ENCODE measurements at regions not wholly inside any gene's neighbourhood (a gene's known extent, or its start where the extent isn't known, plus 50 kb on each side); places are given as distances from the start of the nearest gene placed in this dataset.

DNA sequence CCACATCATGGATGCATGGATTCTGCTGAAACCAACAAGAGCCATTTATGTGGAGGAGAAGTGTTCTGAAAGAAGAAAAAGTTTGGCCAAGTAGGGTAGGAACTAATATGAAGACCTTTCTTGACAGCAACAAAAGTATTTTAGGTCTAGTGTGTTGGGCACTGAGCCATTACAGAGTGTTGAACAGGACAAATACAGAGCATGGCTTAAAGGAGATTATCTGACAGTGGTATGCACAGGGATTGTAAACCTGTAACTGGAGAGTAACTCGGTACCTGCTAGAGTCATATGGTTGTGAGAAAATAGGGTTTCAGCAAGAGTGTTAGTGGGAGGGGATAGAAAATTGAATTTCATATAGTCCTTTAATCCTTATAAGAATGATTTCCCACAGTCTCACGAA is 513.2 kb upstream of the WWC1 start:
- no peak for DNase-seq (ENCODE audit: low read depth)
- no peak for TF ChIP-seq MAX (IDR thresholded peaks at IDR 0.05; ENCODE audit: low read depth, low read length)
- no peak for TF ChIP-seq MYC (IDR thresholded peaks at IDR 0.05; ENCODE audit: low read depth, low read length)
- no peak for TF ChIP-seq CTCF (IDR thresholded peaks at IDR 0.05; ENCODE audit: low read depth, low read length)
- no peak for TF ChIP-seq POLR2A (IDR thresholded peaks at IDR 0.05; ENCODE audit: extremely low read depth, insufficient read length)
- no peak overlapping the region for H3K4me3 ChIP-seq (ENCODE audit: low read depth, low read length)

- H3K4me3 ChIP-seq (ENCODE audit: low read depth, low read length) = no peak overlapping the region
- TF ChIP-seq MAX (IDR thresholded peaks at IDR 0.05; ENCODE audit: low read depth, low read length) (no peak), MYC (IDR thresholded peaks at IDR 0.05; ENCODE audit: low read depth, low read length) (no peak), POLR2A (IDR thresholded peaks at IDR 0.05; ENCODE audit: extremely low read depth, insufficient read length) (no peak), CTCF (IDR thresholded peaks at IDR 0.05; ENCODE audit: low read depth, low read length) (no peak)
- no peak for DNase-seq (ENCODE audit: low read depth)
Measured at GRCh38 chr5:167779644-167780043, 511.8 kb upstream of the WWC1 start.

DNA sequence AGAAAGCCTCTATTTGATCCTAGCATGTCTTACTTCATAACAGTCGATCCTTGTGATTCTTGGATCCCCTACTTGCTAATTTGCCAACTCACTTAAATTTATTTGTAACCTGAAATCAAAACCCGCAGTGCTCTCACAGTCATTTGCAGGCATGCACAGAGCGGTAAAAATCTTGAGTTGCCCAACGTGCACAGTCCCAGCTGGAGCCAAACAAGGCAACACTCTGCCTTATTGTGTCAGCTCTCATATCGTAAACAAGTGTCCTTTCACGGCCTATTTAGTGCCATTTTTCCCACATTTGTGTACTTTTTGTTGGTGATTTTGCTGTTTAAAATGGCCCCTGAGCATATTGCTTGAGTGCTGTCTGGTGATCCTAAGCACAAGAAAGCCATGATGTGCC is 511.3 kb upstream of the WWC1 start:
- H3K4me3 ChIP-seq (ENCODE audit: low read depth, low read length) = no peak overlapping the region
- TF ChIP-seq MYC (IDR thresholded peaks at IDR 0.05; ENCODE audit: low read depth, low read length) (no peak), CTCF (IDR thresholded peaks at IDR 0.05; ENCODE audit: low read depth, low read length) (no peak), MAX (IDR thresholded peaks at IDR 0.05; ENCODE audit: low read depth, low read length) (no peak), POLR2A (IDR thresholded peaks at IDR 0.05; ENCODE audit: extremely low read depth, insufficient read length) (no peak)
- no peak for DNase-seq (ENCODE audit: low read depth)

DNA sequence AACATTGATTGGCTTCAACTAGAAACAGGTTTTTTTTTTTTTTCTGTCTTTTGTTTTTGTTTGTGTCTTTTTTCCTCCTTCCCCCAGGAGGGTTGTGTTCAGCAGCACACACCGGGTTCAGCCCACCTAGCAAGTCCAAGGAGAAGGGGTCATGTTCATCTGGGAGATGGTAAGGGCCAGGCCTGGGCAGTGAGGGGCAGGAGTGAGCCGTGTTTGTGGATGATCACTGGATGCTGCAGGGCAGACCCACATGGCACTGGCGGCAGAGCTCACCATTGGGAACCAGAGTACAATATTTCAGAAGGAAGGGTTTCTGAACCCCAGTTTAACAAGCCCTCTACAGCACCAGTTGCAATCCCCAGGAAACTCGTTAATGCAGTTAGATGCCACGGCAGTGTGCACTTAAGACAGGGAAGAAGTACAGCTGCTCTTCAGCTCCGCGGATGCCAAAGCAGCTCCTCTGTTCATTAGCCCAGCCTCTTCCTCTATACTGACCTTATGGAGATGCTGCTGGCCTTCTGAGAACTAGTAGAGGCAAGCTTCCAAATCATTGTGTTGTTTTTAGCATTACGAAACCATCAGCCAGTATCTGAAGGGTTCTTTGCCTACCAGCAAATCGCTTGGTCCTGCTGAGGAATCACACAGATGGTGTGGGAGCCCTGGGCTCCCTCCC is 508.2 kb upstream of the WWC1 start:
- no peak for TF ChIP-seq CTCF (IDR thresholded peaks at IDR 0.05; ENCODE audit: low read depth, low read length)
- TF ChIP-seq MAX (IDR thresholded peaks at IDR 0.05; ENCODE audit: low read depth, low read length) = no peak
- TF ChIP-seq MYC (IDR thresholded peaks at IDR 0.05; ENCODE audit: low read depth, low read length) = no peak
- no peak for TF ChIP-seq POLR2A (IDR thresholded peaks at IDR 0.05; ENCODE audit: extremely low read depth, insufficient read length)
- DNase-seq (ENCODE audit: low read depth) = no peak
- H3K4me3 ChIP-seq (ENCODE audit: low read depth, low read length) = no peak overlapping the region

- H3K4me3 ChIP-seq (ENCODE audit: low read depth, low read length) = no peak overlapping the region
- TF ChIP-seq CTCF (IDR thresholded peaks at IDR 0.05; ENCODE audit: low read depth, low read length) = no peak
- no peak for TF ChIP-seq MYC (IDR thresholded peaks at IDR 0.05; ENCODE audit: low read depth, low read length)
- TF ChIP-seq POLR2A (IDR thresholded peaks at IDR 0.05; ENCODE audit: extremely low read depth, insufficient read length) = no peak
- DNase-seq (ENCODE audit: low read depth) = peak; percentile 1
Measured at GRCh38 chr5:167785106-167785505, 506.3 kb upstream of the WWC1 start.

DNA sequence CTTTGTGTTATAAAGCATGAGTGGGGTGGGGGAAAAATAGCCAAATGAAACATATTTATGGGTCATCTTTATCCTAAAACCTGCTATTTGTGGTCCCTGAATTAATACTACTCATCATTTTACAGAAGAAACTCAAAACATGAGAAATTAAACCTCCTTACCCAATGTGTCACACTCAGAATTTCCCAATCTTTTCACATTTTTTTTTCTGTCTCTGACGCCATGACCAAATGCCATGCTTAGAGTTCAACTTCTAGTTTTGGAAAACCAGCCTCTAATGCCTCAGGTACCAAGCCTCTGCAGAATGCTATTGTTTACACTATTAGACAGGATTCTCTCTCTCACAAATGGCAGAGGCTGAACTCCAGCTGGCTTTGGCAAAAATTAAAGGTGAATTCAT is 505.5 kb upstream of the WWC1 start:
- TF ChIP-seq POLR2A (IDR thresholded peaks at IDR 0.05; ENCODE audit: extremely low read depth, insufficient read length) = no peak
- TF ChIP-seq MYC (IDR thresholded peaks at IDR 0.05; ENCODE audit: low read depth, low read length) = no peak
- no peak for TF ChIP-seq CTCF (IDR thresholded peaks at IDR 0.05; ENCODE audit: low read depth, low read length)
- TF ChIP-seq MAX (IDR thresholded peaks at IDR 0.05; ENCODE audit: low read depth, low read length) = no peak
- no peak overlapping the region for H3K4me3 ChIP-seq (ENCODE audit: low read depth, low read length)
- DNase-seq (ENCODE audit: low read depth) = no peak

All from NB4 (cell line).